ENCODE measurements at regions not wholly inside any gene's neighbourhood (a gene's known extent, or its start where the extent isn't known, plus 50 kb on each side); places are given as distances from the start of the nearest gene placed in this dataset.
A peak's percentile ranks its signal among the peaks of the same experiment; 100 is the strongest.

DNA sequence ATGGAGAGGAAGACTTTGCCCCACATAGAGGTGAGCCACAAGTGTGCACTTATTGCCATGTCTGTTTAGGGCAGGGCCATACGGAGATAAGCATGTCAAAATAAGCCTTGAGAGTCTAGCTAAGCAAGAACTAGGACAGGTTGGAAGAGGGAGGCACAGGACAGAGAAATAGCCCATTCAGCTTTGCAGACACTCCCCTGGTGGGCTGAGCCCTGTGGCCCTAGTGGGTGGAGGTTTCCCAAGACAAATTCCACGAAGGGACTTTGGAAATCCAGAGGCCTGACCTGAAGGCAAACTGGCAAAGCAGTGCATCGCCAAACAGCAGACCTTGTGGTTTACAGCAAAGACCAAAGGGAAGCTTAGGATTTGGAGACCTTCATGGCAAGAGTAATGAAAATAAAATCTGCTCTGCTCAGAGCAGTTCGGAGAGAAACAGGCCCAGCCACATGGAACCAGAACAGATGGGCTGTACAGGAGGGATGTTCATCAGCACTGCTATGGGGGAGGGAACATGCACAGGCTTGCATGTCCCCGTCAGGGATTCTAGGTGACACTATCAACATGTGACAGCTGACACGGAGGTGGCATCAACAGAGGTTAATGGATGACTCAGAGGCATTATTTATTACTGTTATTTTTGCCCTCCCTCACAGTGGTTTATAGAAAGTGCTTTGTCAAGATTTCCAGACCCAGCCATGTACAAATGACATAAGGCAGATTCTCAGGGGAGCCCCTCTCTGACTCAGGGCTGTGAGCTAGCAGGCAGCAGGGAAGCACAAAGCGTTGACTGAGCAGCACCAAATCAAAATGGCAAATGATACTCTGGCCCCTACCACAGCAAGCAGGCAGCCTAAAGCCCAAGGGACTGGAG, 90.1 kb upstream of the IRF2BP2 start:
- no peak overlapping the region for H3K4me3 ChIP-seq (ENCODE audit: low read length)
- peak; percentile 14 to 62 for ATAC-seq
- peak in 2 of 3 donors; percentile 61 to 65 for DNase-seq
- WGBS: 50% methylated on average over 7 of the region's 7 CpGs
- peak overlapping the region; percentile 29 for H3K27ac ChIP-seq (ENCODE audit: low read length)
- intact Hi-C loops (cut with DNase I): loop anchor here in 1 of 4 donors (5.0 kb wide), 1 partner anchor 88 kb away; the partner anchor contains the start of gene IRF2BP2
- H3K27me3 ChIP-seq (ENCODE audit: control insufficient read depth, insufficient read depth): no peaks in the 10 kb centered on the region
- H3K4me1 ChIP-seq (ENCODE audit: control insufficient read depth, insufficient read depth, low read length): peaks cover 7% of the 10 kb centered on the region
- no peaks in the 10 kb centered on the region for H3K9me3 ChIP-seq (ENCODE audit: control insufficient read depth, low read length)

DNA sequence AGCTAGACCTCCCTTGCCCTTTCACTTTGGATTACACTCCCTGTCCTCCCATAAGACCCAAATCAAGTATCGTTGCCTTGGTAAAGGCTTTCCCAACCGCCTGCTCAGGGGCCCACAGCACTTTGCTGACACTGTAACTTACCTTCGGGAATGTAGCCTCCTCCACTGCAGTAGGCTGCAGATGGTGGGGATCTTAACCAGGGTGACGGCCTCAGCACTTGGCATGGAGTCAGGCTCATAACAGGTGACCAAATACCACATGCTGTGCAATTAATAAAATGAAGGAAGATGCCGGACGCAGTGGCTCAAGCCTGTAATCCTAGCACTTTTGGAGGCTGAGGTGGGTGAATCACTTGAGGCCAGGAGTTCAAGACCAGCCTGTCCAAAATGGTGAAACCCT, 88.7 kb upstream of the IRF2BP2 start:
- H3K4me3 ChIP-seq (ENCODE audit: low read length): no peak overlapping the region
- peaks cover 7% of the 10 kb centered on the region for H3K4me1 ChIP-seq (ENCODE audit: control insufficient read depth, insufficient read depth, low read length)
- H3K27me3 ChIP-seq (ENCODE audit: control insufficient read depth, insufficient read depth): no peaks in the 10 kb centered on the region
- no peak for DNase-seq
- no peak for ATAC-seq
- H3K9me3 ChIP-seq (ENCODE audit: control insufficient read depth, low read length): no peaks in the 10 kb centered on the region
- H3K27ac ChIP-seq (ENCODE audit: low read length): no peak overlapping the region
- intact Hi-C loops (cut with DNase I): no loop called here
- WGBS: 96% methylated on average over 6 of the region's 6 CpGs

DNA sequence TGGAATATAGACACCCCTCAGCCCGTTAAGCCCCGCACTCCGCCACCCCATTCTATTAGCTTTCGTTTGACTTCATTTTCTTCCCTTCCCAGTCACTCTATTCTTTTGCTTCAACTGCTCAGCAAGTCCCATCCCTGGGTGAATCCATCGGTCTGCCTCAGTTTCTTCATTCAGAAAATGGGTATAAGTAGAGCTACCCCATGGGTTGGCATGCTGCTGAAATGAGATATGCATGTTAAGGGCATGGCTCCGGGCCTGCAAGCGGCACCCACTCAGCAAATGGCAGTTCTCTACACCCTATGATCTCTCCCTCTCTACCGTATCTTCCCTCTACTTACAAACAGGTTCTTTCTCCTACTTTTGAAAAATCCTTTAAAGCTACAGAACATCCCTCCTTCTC, 87.8 kb upstream of the IRF2BP2 start:
- intact Hi-C loops (cut with DNase I): no loop called here
- Histone ChIP-seq H3K27ac (ENCODE audit: low read length) (no peak overlapping the region), H3K9me3 (ENCODE audit: control insufficient read depth, low read length) (no peaks in the 10 kb centered on the region), H3K27me3 (ENCODE audit: control insufficient read depth, insufficient read depth) (no peaks in the 10 kb centered on the region), H3K4me1 (ENCODE audit: control insufficient read depth, insufficient read depth, low read length) (peaks cover 7% of the 10 kb centered on the region), H3K4me3 (ENCODE audit: low read length) (no peak overlapping the region)
- DNase-seq (no peak), ATAC-seq (no peak)
- 96% methylated on average over 8 of the region's 8 CpGs for WGBS

DNA sequence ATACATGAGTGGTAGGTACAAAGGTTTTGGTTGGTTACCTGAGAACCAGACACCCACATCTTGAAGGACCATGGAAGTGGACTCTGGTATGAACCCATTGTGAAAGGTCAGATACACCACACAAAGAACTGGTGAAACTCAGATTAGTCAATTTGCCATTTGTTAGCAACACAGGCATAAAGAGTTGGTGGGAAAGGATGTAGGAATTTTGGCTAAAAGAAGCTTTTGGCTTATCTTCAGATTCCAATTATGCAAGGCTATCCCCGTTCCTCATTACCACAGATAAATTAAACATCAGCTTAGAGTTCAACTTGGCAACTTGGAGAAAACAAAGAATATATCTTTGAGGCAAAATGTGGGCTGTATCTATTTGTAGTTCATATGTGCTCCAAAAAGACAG, 87.0 kb upstream of the IRF2BP2 start:
- ATAC-seq: no peak
- no peak overlapping the region for H3K4me3 ChIP-seq (ENCODE audit: low read length)
- WGBS: 40% methylated on average over 1 of the region's 1 CpG
- intact Hi-C loops (cut with DNase I): no loop called here
- peaks cover 7% of the 10 kb centered on the region for H3K4me1 ChIP-seq (ENCODE audit: control insufficient read depth, insufficient read depth, low read length)
- no peaks in the 10 kb centered on the region for H3K9me3 ChIP-seq (ENCODE audit: control insufficient read depth, low read length)
- no peak for DNase-seq
- no peak overlapping the region for H3K27ac ChIP-seq (ENCODE audit: low read length)
- H3K27me3 ChIP-seq (ENCODE audit: control insufficient read depth, insufficient read depth): no peaks in the 10 kb centered on the region

DNA sequence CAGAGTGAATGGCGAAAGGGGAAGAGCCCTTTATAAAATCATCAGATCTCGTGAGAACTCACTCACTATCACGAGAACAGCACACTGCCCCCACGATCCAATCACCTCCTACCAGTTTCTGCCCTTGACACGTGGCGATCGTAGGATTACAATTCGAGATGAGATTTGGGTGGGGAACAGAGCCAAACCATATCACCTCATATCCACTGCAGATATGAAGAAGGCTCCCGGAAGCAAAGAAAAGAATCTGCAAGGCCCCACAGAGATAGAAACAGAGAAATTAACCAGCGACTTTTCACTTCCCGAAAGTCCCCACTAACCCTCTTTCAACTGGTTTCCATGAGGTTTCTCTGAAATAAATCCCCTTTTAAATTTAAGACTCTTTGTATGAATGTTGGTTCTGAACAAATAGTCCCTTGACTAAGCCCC, 86.2 kb upstream of the IRF2BP2 start:
- Histone ChIP-seq H3K27me3 (ENCODE audit: control insufficient read depth, insufficient read depth) (no peaks in the 10 kb centered on the region), H3K4me1 (ENCODE audit: control insufficient read depth, insufficient read depth, low read length) (peaks cover 4% of the 10 kb centered on the region), H3K9me3 (ENCODE audit: control insufficient read depth, low read length) (no peaks in the 10 kb centered on the region), H3K27ac (ENCODE audit: low read length) (no peak overlapping the region), H3K4me3 (ENCODE audit: low read length) (no peak overlapping the region)
- intact Hi-C loops (cut with DNase I): no loop called here
- no peak for ATAC-seq
- 73% methylated on average over 11 of the region's 11 CpGs for WGBS
- DNase-seq: no peak

DNA sequence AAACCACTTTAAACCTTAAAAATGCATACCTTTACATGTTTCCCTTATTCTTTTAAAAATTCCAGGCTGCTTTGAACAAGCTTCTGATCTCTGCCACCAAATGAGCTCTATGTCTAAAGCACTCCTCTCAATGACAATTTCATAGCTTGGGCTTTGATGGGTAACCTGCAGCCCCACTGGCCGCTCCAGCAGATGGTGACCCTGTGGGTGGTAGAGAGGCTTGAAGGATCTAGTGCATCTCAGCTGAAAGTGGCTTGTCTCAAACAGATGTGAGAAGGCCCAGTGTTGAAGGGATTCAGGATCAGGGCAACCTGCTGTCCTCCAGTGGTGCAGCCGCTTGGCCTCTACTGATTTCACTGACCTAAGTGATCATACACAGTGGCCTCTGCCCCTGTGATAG, 84.7 kb upstream of the IRF2BP2 start:
- WGBS: 51% methylated on average over 2 of the region's 2 CpGs
- no peaks in the 10 kb centered on the region for H3K27me3 ChIP-seq (ENCODE audit: control insufficient read depth, insufficient read depth)
- no peak overlapping the region for H3K27ac ChIP-seq (ENCODE audit: low read length)
- ATAC-seq (no peak), DNase-seq (no peak)
- H3K4me1 ChIP-seq (ENCODE audit: control insufficient read depth, insufficient read depth, low read length): no peaks in the 10 kb centered on the region
- H3K4me3 ChIP-seq (ENCODE audit: low read length): no peak overlapping the region
- intact Hi-C loops (cut with DNase I): no loop called here
- H3K9me3 ChIP-seq (ENCODE audit: control insufficient read depth, low read length): no peaks in the 10 kb centered on the region

DNA sequence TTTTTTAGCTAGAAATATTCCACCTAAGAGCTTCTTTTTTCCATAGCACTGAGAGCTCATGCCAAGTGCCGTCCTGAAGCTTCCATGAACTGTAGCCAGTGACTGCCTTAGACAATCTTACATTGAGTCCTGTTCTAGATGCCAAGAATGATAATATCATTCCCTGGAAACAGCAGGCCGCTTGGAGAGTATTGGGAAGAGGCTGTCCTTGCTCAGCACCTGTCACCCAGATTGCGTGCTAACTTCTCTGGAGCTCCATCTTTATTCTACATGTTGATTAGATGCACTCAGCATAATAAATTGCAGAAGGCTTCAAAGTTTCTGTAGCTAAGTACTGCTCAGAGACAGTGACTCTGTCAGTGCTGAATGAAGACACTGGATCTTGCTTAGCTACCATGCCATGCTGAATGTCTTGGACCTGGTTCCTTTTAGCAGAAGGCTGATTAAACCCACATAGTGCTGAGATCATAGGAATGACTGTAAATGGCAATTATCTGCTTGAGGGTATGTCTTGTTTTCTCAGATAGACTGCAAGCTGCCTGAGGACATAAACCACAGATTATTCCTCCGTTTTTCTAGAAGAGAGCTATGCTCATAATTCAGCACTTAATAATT, 83.1 kb upstream of the IRF2BP2 start:
- DNase-seq (no peak), ATAC-seq (no peak)
- WGBS: 86% methylated on average over 4 of the region's 4 CpGs
- H3K9me3 ChIP-seq (ENCODE audit: control insufficient read depth, low read length): no peaks in the 10 kb centered on the region
- H3K4me3 ChIP-seq (ENCODE audit: low read length): no peak overlapping the region
- no peaks in the 10 kb centered on the region for H3K4me1 ChIP-seq (ENCODE audit: control insufficient read depth, insufficient read depth, low read length)
- intact Hi-C loops (cut with DNase I): no loop called here
- H3K27ac ChIP-seq (ENCODE audit: low read length): no peak overlapping the region
- H3K27me3 ChIP-seq (ENCODE audit: control insufficient read depth, insufficient read depth): no peaks in the 10 kb centered on the region

DNA sequence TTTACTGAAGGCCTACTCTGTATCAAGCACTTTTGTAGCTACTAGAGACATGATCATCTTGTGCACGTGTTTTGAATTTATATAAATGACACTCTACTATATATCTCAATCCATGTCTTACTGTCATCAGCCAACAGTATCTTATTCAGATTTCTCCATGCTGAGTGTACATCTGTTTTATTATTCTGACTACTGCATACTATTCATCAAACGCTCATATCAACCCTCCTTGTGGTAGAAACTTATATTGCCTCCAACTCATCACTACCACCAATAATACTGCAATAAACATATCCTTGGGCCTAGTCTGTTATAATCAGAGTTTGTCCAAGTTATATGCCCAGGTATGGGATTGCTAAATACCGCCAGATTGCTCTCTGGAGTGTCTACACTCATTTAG, 81.6 kb upstream of the IRF2BP2 start:
- Histone ChIP-seq H3K4me3 (ENCODE audit: low read length) (no peak overlapping the region), H3K4me1 (ENCODE audit: control insufficient read depth, insufficient read depth, low read length) (no peaks in the 10 kb centered on the region), H3K9me3 (ENCODE audit: control insufficient read depth, low read length) (no peaks in the 10 kb centered on the region), H3K27ac (ENCODE audit: low read length) (no peak overlapping the region), H3K27me3 (ENCODE audit: control insufficient read depth, insufficient read depth) (no peaks in the 10 kb centered on the region)
- 48% methylated on average over 3 of the region's 3 CpGs for WGBS
- DNase-seq: no peak
- intact Hi-C loops (cut with DNase I): no loop called here
- no peak for ATAC-seq

DNA sequence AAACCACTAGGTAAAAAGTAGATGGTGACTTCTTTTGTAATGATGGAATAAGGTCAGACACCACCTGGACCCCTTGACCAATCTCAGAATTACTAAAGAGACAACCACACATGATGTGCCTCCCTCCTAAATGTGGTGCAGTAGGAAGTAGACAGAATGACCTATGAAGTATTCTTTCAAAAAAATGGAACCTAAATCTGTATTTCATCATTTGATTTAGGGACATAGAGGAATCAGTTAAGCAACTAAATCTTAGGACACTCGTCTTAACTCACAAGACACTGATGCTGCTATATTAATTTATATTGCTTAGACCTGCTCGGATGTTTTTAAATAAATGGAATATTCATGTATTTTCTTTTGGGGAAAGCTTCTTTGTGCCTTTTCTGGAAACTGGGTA, 80.9 kb upstream of the IRF2BP2 start:
- no peaks in the 10 kb centered on the region for H3K9me3 ChIP-seq (ENCODE audit: control insufficient read depth, low read length)
- 82% methylated on average over 2 of the region's 2 CpGs for WGBS
- H3K4me3 ChIP-seq (ENCODE audit: low read length): no peak overlapping the region
- DNase-seq (no peak), ATAC-seq (no peak)
- no peaks in the 10 kb centered on the region for H3K27me3 ChIP-seq (ENCODE audit: control insufficient read depth, insufficient read depth)
- no peak overlapping the region for H3K27ac ChIP-seq (ENCODE audit: low read length)
- intact Hi-C loops (cut with DNase I): no loop called here
- H3K4me1 ChIP-seq (ENCODE audit: control insufficient read depth, insufficient read depth, low read length): no peaks in the 10 kb centered on the region

DNA sequence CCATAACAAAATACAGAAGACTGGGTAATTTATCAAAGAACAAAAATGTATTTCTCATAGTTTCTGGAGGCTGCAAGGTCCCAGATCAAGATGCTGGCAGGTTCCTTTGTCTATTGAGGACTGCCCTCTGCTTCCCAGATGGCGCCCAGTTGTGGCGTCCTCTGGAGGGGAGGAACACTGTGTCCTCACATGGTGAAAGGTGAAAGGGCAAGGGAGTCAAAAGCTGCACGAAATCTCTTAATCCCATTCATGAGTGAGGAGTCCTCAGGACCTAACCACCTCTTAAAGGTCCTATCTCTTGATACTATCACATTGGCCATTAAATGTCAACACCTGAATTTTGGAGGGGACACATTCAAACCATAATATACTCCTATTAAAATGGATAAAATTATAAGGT, 79.3 kb upstream of the IRF2BP2 start:
- 85% methylated on average over 3 of the region's 3 CpGs for WGBS
- Histone ChIP-seq H3K4me3 (ENCODE audit: low read length) (no peak overlapping the region), H3K27ac (ENCODE audit: low read length) (no peak overlapping the region), H3K4me1 (ENCODE audit: control insufficient read depth, insufficient read depth, low read length) (no peaks in the 10 kb centered on the region), H3K27me3 (ENCODE audit: control insufficient read depth, insufficient read depth) (no peaks in the 10 kb centered on the region), H3K9me3 (ENCODE audit: control insufficient read depth, low read length) (no peaks in the 10 kb centered on the region)
- no peak for DNase-seq
- no peak for ATAC-seq
- intact Hi-C loops (cut with DNase I): loop anchor here in 1 of 4 donors (10.0 kb wide), 1 partner anchor 54 kb away; no protein-coding TSS in a partner anchor

DNA sequence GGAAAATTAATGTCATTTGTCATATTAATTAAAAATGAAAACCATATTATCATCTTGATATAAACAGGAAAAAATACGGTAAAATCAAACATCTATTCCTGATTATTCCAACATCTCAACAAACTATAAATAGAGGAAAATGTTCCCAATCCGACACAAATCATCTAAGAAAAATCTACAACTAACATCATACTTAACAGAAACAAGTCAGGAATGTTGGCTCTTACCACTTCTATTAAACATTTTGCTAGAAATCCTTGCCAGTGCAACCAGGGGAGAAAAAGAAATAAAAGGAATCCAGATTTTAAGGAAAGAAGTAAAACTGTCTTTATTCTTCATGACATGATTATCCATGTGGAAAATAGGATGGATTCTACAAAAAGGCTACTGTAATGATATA, 77.0 kb upstream of the IRF2BP2 start:
- H3K9me3 ChIP-seq (ENCODE audit: control insufficient read depth, low read length): no peaks in the 10 kb centered on the region
- 78% methylated on average over 2 of the region's 2 CpGs for WGBS
- no peaks in the 10 kb centered on the region for H3K27me3 ChIP-seq (ENCODE audit: control insufficient read depth, insufficient read depth)
- no peak overlapping the region for H3K27ac ChIP-seq (ENCODE audit: low read length)
- peaks cover 2% of the 10 kb centered on the region for H3K4me1 ChIP-seq (ENCODE audit: control insufficient read depth, insufficient read depth, low read length)
- ATAC-seq: no peak
- no peak overlapping the region for H3K4me3 ChIP-seq (ENCODE audit: low read length)
- intact Hi-C loops (cut with DNase I): loop anchor here in 1 of 4 donors (10.0 kb wide), 1 partner anchor 52 kb away; no protein-coding TSS in a partner anchor
- no peak for DNase-seq

All from right cardiac atrium (tissue), 5 donors.